ENCODE measurements at regions not wholly inside any gene's neighbourhood (a gene's known extent, or its start where the extent isn't known, plus 50 kb on each side); places are given as distances from the start of the nearest gene placed in this dataset.

- no peak for DNase-seq (ENCODE audit: low read depth in 1 of 2, low spot score in 2 of 2)
- H4K8ac ChIP-seq (ENCODE audit: extremely low read depth, insufficient read depth, low read length), result no peak overlapping the region
- no peak overlapping the region for H2BK20ac ChIP-seq (ENCODE audit: low read length)
- H3K23me2 ChIP-seq (ENCODE audit: low read depth, low read length), result no peaks in the 10 kb centered on the region
- ChIA-PET CTCF (ENCODE audit: partially characterized antibody) (interaction anchor here (0.7 to 3.0 kb wide), 6 partner anchors 16 to 1019 kb away, joined by 3 to 13 read pairs (median 4); partner anchors contain the start of gene KCNC4), POLR2A (ENCODE audit: partially characterized antibody) (interaction anchor here (0.6 kb wide), 1 partner anchor 194 kb away, joined by 3 read pairs; no protein-coding TSS in a partner anchor)
- H2AFZ ChIP-seq (ENCODE audit: low read length), result no peak overlapping the region
- no peak overlapping the region for H2BK12ac ChIP-seq (ENCODE audit: low read depth, low read length)
- H4K20me1 ChIP-seq (replicated peaks in 1 of 2; ENCODE audit: control insufficient read depth in 1 of 2, insufficient read depth in 2 of 2, low read length in 2 of 2), result no peaks in the 10 kb centered on the region
- no peak overlapping the region for H3K14ac ChIP-seq (ENCODE audit: insufficient read length)
- no peak overlapping the region for H3K9ac ChIP-seq (replicated peaks in 1 of 4; ENCODE audit: extremely low read depth in 1 of 4, low read depth in 3 of 4, low read length in 3 of 4)
- TF ChIP-seq BRCA1 (IDR thresholded peaks at IDR 0.05; ENCODE audit: low read depth, low read length) (no peak), SP1 (IDR thresholded peaks at IDR 0.05; ENCODE audit: low read depth, low read length) (no peak), CHD2 (IDR thresholded peaks at IDR 0.05; ENCODE audit: low read length) (no peak), RFX5 (IDR thresholded peaks at IDR 0.05; ENCODE audit: borderline replicate concordance, low read depth, low read length) (no peak), NANOG (IDR thresholded peaks at IDR 0.05; ENCODE audit: insufficient read depth, low read depth, low read length, poor library complexity, severe bottlenecking) (no peak)
- H3K36me3 ChIP-seq (ENCODE audit: control insufficient read depth in 2 of 4, insufficient read depth in 4 of 4, low read length in 3 of 4), result no peaks in the 10 kb centered on the region
- H3K27ac ChIP-seq (ENCODE audit: low read depth, low read length), result no peak overlapping the region
- no peak overlapping the region for H2BK120ac ChIP-seq (replicated peaks; ENCODE audit: low read depth, low read length)
- H3K9me3 ChIP-seq (ENCODE audit: insufficient read depth in 2 of 2, low read depth in 1 of 2, low read length in 1 of 2), result no peaks in the 10 kb centered on the region
- no peak overlapping the region for H3K18ac ChIP-seq (ENCODE audit: extremely low read depth, low read length)
- H3K23ac ChIP-seq (ENCODE audit: insufficient read length), result no peak overlapping the region
- H2AK5ac ChIP-seq (ENCODE audit: low read depth, low read length), result no peak overlapping the region
- H2BK15ac ChIP-seq (ENCODE audit: low read length), result no peak overlapping the region
- no peaks in the 10 kb centered on the region; a peak in 1 of 7 replicates for H3K27me3 ChIP-seq (replicated peaks in 1 of 4; ENCODE audit: control insufficient read depth in 3 of 4, extremely low read depth in 1 of 4, insufficient read depth in 3 of 4, low read length in 3 of 4)
- no peak overlapping the region for H4K5ac ChIP-seq (ENCODE audit: insufficient read length, low read depth, low read length)
- no peak overlapping the region for H3K4me3 ChIP-seq (ENCODE audit: extremely low read depth in 1 of 4, insufficient read depth in 2 of 4, low read depth in 3 of 4, low read length in 4 of 4)
- H4K91ac ChIP-seq (replicated peaks; ENCODE audit: insufficient read length, low read length), result no peak overlapping the region
- no peaks in the 10 kb centered on the region for H3K79me2 ChIP-seq (ENCODE audit: control insufficient read depth in 1 of 2, insufficient read depth in 2 of 2, low read length in 2 of 2)
- H2BK5ac ChIP-seq (ENCODE audit: low read depth, low read length), result no peak overlapping the region
- H3K56ac ChIP-seq (replicated peaks; ENCODE audit: insufficient read length, low read depth, low read length), result no peak overlapping the region
- WGBS, 2 experiments (ENCODE audit: extremely low coverage in 1 of 2, insufficient coverage in 1 of 2, insufficient read length in 1 of 2, insufficient replicate concordance in 2 of 2, low coverage in 1 of 2, low lambda C conversion rate in 2 of 2, missing lambda C conversion rate in 1 of 2), result 85% methylated on average over 9 of the region's 9 CpGs; no CpG with 5 or more reads in 1 of the 2 experiments
- H3K4me2 ChIP-seq (ENCODE audit: insufficient read depth in 1 of 2, low read depth in 2 of 2, low read length in 2 of 2), result no peak overlapping the region
- no peak for FAIRE-seq
- no peaks in the 10 kb centered on the region for H3K79me1 ChIP-seq (ENCODE audit: low read depth, low read length)
- H3K4me1 ChIP-seq (replicated peaks in 1 of 4; ENCODE audit: control insufficient read depth in 3 of 4, insufficient read depth in 4 of 4, low read length in 3 of 4), result peaks cover 0 to 2% (median 0%) of the 10 kb centered on the region in 4 experiments; a peak in 1 of 7 replicates
- no peak overlapping the region for H3K4ac ChIP-seq (replicated peaks; ENCODE audit: insufficient read length, low read depth, low read length)
Measured at GRCh38 chr1:110262846-110263631, 52.9 kb downstream of the KCNC4 start.

Data from H1 (cell line).